ENCODE measurements at regions not wholly inside any gene's neighbourhood (a gene's known extent, or its start where the extent isn't known, plus 50 kb on each side); places are given as distances from the start of the nearest gene placed in this dataset.
"Not testable (repeated sequence)": the region's sequence is repeated elsewhere in the genome, so short reads cannot be mapped to it uniquely, and the experiment has no call there.

- no peaks in the 10 kb centered on the region for H3K9me3 Mint-ChIP-seq
- DNase-seq, result no peak
- no peaks in the 10 kb centered on the region for H3K4me1 Mint-ChIP-seq
- H3K27ac Mint-ChIP-seq, result no peak overlapping the region
- ChIA-PET POLR2A (no interaction called here), CTCF (no interaction called here)
- no peaks in the 10 kb centered on the region for H3K36me3 Mint-ChIP-seq (ENCODE audit: low read depth)
- no peak overlapping the region for H3K4me3 Mint-ChIP-seq
- no peaks in the 10 kb centered on the region for H3K27me3 Mint-ChIP-seq
These were observed 88.1 kb downstream of the POSTN start for GRCh38 chr13:37510441-37510840.

- no peaks in the 10 kb centered on the region for H3K4me1 Mint-ChIP-seq
- POLR2A ChIA-PET, result no interaction called here
- no peaks in the 10 kb centered on the region for H3K36me3 Mint-ChIP-seq (ENCODE audit: low read depth)
- H3K27me3 Mint-ChIP-seq, result no peaks in the 10 kb centered on the region
- no peak for DNase-seq
- no peaks in the 10 kb centered on the region for H3K9me3 Mint-ChIP-seq
- H3K27ac Mint-ChIP-seq, result no peak overlapping the region
- no peak overlapping the region for H3K4me3 Mint-ChIP-seq
- CTCF ChIA-PET, result no interaction called here
These were observed 93.0 kb downstream of the POSTN start for GRCh38 chr13:37505531-37505930.

- CTCF ChIA-PET, result no interaction called here
- no peaks in the 10 kb centered on the region for H3K27me3 Mint-ChIP-seq
- H3K27ac Mint-ChIP-seq, result no peak overlapping the region
- no peaks in the 10 kb centered on the region for H3K36me3 Mint-ChIP-seq (ENCODE audit: low read depth)
- POLR2A ChIA-PET, result no interaction called here
- H3K4me1 Mint-ChIP-seq, result no peaks in the 10 kb centered on the region
- no peak for DNase-seq
- no peak overlapping the region for H3K4me3 Mint-ChIP-seq
- H3K9me3 Mint-ChIP-seq, result no peaks in the 10 kb centered on the region
These were observed 94.3 kb downstream of the POSTN start for GRCh38 chr13:37504251-37504650.

GRCh38 chr13:37503287-37503686 is 95.3 kb downstream of the POSTN start:
- H3K27ac Mint-ChIP-seq, result no peak overlapping the region
- no peaks in the 10 kb centered on the region for H3K9me3 Mint-ChIP-seq
- H3K27me3 Mint-ChIP-seq, result no peaks in the 10 kb centered on the region
- DNase-seq, result no peak
- no peaks in the 10 kb centered on the region for H3K36me3 Mint-ChIP-seq (ENCODE audit: low read depth)
- POLR2A ChIA-PET, result no interaction called here
- CTCF ChIA-PET, result no interaction called here
- H3K4me3 Mint-ChIP-seq, result no peak overlapping the region
- no peaks in the 10 kb centered on the region for H3K4me1 Mint-ChIP-seq

GRCh38 chr13:37502303-37502993 is 96.1 kb downstream of the POSTN start:
- DNase-seq; H3K9me3 Mint-ChIP-seq; H3K4me1 Mint-ChIP-seq; CTCF ChIA-PET; H3K4me3 Mint-ChIP-seq; H3K27ac Mint-ChIP-seq; POLR2A ChIA-PET; H3K27me3 Mint-ChIP-seq; H3K36me3 Mint-ChIP-seq (ENCODE audit: low read depth): not testable (repeated sequence)

GRCh38 chr13:37501187-37501586 is 97.4 kb downstream of the POSTN start:
- peaks cover 5% of the 10 kb centered on the region for H3K9me3 Mint-ChIP-seq
- ChIA-PET CTCF (no interaction called here), POLR2A (no interaction called here)
- no peaks in the 10 kb centered on the region for H3K27me3 Mint-ChIP-seq
- H3K4me1 Mint-ChIP-seq, result no peaks in the 10 kb centered on the region
- no peak overlapping the region for H3K4me3 Mint-ChIP-seq
- no peak overlapping the region for H3K27ac Mint-ChIP-seq
- no peaks in the 10 kb centered on the region for H3K36me3 Mint-ChIP-seq (ENCODE audit: low read depth)
- no peak for DNase-seq

GRCh38 chr13:37495046-37495445 is 103.5 kb downstream of the POSTN start:
- Mint-ChIP-seq H3K36me3 (ENCODE audit: low read depth) (no peaks in the 10 kb centered on the region), H3K9me3 (peaks cover 7% of the 10 kb centered on the region), H3K27me3 (no peaks in the 10 kb centered on the region), H3K4me3 (no peak overlapping the region), H3K27ac (no peak overlapping the region), H3K4me1 (no peaks in the 10 kb centered on the region)
- no peak for DNase-seq
- CTCF ChIA-PET, result no interaction called here
- POLR2A ChIA-PET, result no interaction called here

GRCh38 chr13:37493775-37494174 is 104.8 kb downstream of the POSTN start:
- Mint-ChIP-seq H3K9me3 (peaks cover 7% of the 10 kb centered on the region), H3K4me1 (no peaks in the 10 kb centered on the region), H3K27ac (no peak overlapping the region), H3K27me3 (no peaks in the 10 kb centered on the region), H3K4me3 (no peak overlapping the region), H3K36me3 (ENCODE audit: low read depth) (no peaks in the 10 kb centered on the region)
- POLR2A ChIA-PET, result no interaction called here
- no peak for DNase-seq
- CTCF ChIA-PET, result no interaction called here

GRCh38 chr13:37492741-37493514 is 105.6 kb downstream of the POSTN start:
- Mint-ChIP-seq H3K27me3 (no peaks in the 10 kb centered on the region), H3K4me3 (no peak overlapping the region), H3K36me3 (ENCODE audit: low read depth) (no peaks in the 10 kb centered on the region), H3K9me3 (peaks cover 7% of the 10 kb centered on the region), H3K27ac (no peak overlapping the region), H3K4me1 (no peaks in the 10 kb centered on the region)
- no peak for DNase-seq
- ChIA-PET CTCF (no interaction called here), POLR2A (no interaction called here)

- ChIA-PET CTCF (no interaction called here), POLR2A (no interaction called here)
- Mint-ChIP-seq H3K36me3 (ENCODE audit: low read depth) (no peaks in the 10 kb centered on the region), H3K9me3 (peaks cover 10% of the 10 kb centered on the region), H3K27ac (no peak overlapping the region), H3K4me3 (no peak overlapping the region), H3K27me3 (no peaks in the 10 kb centered on the region), H3K4me1 (no peaks in the 10 kb centered on the region)
- DNase-seq, result no peak
These were observed 106.5 kb downstream of the POSTN start for GRCh38 chr13:37492075-37492474.

GRCh38 chr13:37491661-37492060 is 106.9 kb downstream of the POSTN start:
- H3K4me1 Mint-ChIP-seq, result no peaks in the 10 kb centered on the region
- H3K27me3 Mint-ChIP-seq, result no peaks in the 10 kb centered on the region
- no peak for DNase-seq
- ChIA-PET POLR2A (no interaction called here), CTCF (no interaction called here)
- H3K4me3 Mint-ChIP-seq, result no peak overlapping the region
- H3K36me3 Mint-ChIP-seq (ENCODE audit: low read depth), result no peaks in the 10 kb centered on the region
- peaks cover 9% of the 10 kb centered on the region for H3K9me3 Mint-ChIP-seq
- H3K27ac Mint-ChIP-seq, result no peak overlapping the region

- Mint-ChIP-seq H3K36me3 (ENCODE audit: low read depth) (no peaks in the 10 kb centered on the region), H3K27me3 (no peaks in the 10 kb centered on the region), H3K4me3 (no peak overlapping the region), H3K9me3 (peaks cover 3% of the 10 kb centered on the region), H3K4me1 (no peaks in the 10 kb centered on the region), H3K27ac (no peak overlapping the region)
- DNase-seq, result no peak
- ChIA-PET CTCF (no interaction called here), POLR2A (no interaction called here)
These were observed 108.3 kb downstream of the POSTN start for GRCh38 chr13:37490176-37490779.

- peaks cover 3% of the 10 kb centered on the region for H3K9me3 Mint-ChIP-seq
- no peaks in the 10 kb centered on the region for H3K27me3 Mint-ChIP-seq
- no peaks in the 10 kb centered on the region for H3K4me1 Mint-ChIP-seq
- ChIA-PET POLR2A (no interaction called here), CTCF (no interaction called here)
- H3K27ac Mint-ChIP-seq, result no peak overlapping the region
- H3K4me3 Mint-ChIP-seq, result no peak overlapping the region
- no peak for DNase-seq
- no peaks in the 10 kb centered on the region for H3K36me3 Mint-ChIP-seq (ENCODE audit: low read depth)
These were observed 109.8 kb downstream of the POSTN start for GRCh38 chr13:37488726-37489125.

- ChIA-PET CTCF (no interaction called here), POLR2A (no interaction called here)
- H3K27ac Mint-ChIP-seq, result no peak overlapping the region
- no peak overlapping the region for H3K4me3 Mint-ChIP-seq
- H3K27me3 Mint-ChIP-seq, result no peaks in the 10 kb centered on the region
- no peak for DNase-seq
- no peaks in the 10 kb centered on the region for H3K36me3 Mint-ChIP-seq (ENCODE audit: low read depth)
- peaks cover 3% of the 10 kb centered on the region for H3K9me3 Mint-ChIP-seq
- no peaks in the 10 kb centered on the region for H3K4me1 Mint-ChIP-seq
These were observed 112.3 kb downstream of the POSTN start for GRCh38 chr13:37486171-37486681.
